Fibroblast of the aortic adventitia (primary cell): ENCODE measurements at regions not wholly inside any gene's neighbourhood (a gene's known extent, or its start where the extent isn't known, plus 50 kb on each side); places are given as distances from the start of the nearest gene placed in this dataset.

Experiments used
- DNase-seq: peaks from one replicate; pipeline ENCODE4 v3.0.0-alpha.2; 2010; ENCODE audit warnings: low read depth
- H3K4me3 ChIP-seq: 2 replicates; pipeline ENCODE4 v1.5.1; 2011; ENCODE audit warnings: low read depth, mild to moderate bottlenecking, control low read depth, low read length, moderate library complexity
- TF ChIP-seq, protein P1 (sequence below): IDR thresholded peaks from 2 replicates; pipeline ENCODE4 v1.5.1; 2011; ENCODE audit warnings: mild to moderate bottlenecking, low read length, control low read depth, inconsistent platforms; ENCODE audit not compliant: insufficient read depth

DNA sequence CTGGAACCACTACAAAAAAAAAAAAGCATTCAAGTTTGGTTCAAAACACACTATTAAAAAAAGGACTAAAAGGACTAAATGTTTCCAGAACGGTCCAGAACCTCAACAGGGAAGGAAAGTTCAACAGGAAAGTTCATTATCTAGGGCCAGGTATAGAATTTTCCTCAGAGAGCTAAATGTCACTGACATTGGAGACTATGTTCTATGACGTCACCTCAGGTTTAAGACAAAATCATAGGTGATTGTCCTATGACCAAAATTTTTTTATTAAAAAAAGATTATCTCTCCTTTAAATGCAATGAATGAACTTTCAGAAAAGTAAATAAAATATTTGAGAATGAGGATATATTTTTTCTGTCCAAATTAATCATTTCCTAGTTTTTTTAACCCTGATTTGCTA, 746.7 kb upstream of the USP15 start:
- no peak for DNase-seq
- no peak overlapping the region for H3K4me3 ChIP-seq

DNA sequence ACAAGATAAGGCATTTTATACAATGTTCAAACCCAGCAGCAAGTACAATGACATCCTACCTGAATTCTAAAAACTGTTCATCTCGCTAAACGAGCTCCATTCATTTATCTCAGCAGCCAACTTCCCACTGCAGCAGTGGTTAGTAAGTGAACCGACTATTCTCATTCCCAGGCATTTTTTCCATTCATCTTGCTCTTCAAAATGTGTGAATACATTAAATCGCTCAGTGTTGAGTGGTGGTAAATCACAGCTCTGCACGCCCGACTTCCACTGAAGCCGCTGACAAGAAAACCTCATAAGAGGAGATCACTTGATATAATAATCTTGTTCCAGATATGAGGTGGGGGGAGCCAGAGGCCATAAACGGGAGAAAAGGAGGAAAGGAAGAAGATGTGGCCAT, 746.2 kb upstream of the USP15 start:
- TF ChIP-seq, protein P1, sequence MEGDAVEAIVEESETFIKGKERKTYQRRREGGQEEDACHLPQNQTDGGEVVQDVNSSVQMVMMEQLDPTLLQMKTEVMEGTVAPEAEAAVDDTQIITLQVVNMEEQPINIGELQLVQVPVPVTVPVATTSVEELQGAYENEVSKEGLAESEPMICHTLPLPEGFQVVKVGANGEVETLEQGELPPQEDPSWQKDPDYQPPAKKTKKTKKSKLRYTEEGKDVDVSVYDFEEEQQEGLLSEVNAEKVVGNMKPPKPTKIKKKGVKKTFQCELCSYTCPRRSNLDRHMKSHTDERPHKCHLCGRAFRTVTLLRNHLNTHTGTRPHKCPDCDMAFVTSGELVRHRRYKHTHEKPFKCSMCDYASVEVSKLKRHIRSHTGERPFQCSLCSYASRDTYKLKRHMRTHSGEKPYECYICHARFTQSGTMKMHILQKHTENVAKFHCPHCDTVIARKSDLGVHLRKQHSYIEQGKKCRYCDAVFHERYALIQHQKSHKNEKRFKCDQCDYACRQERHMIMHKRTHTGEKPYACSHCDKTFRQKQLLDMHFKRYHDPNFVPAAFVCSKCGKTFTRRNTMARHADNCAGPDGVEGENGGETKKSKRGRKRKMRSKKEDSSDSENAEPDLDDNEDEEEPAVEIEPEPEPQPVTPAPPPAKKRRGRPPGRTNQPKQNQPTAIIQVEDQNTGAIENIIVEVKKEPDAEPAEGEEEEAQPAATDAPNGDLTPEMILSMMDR: no peak
- no peak for DNase-seq
- no peak overlapping the region for H3K4me3 ChIP-seq

More for the DNA sequence above, 746.7 kb upstream of the USP15 start:
- TF ChIP-seq, protein P1: no peak

DNA sequence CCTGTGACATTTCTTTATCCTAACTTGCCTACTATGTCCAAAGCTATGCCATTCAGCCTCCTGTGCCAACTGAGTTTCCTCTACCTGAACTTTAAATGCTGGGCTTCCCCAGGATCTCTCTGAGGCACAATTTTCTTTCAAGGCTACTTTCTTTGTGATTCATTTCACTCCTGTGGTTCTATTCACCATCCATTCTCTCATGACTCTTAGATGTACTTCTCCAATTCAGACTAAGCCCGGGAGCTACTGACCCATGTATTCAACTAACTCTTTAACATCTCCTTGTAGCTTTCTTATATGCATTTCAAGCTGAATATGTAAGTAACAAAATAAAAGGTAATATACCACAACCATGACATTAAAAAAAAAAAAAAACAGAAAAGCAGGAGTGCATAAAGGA, 738.9 kb upstream of the USP15 start:
- DNase-seq: no peak
- TF ChIP-seq, protein P1: no peak
- no peak overlapping the region for H3K4me3 ChIP-seq

- TF ChIP-seq, protein P1: no peak
- DNase-seq: no peak
- no peak overlapping the region for H3K4me3 ChIP-seq
These were observed 736.8 kb upstream of the USP15 start for GRCh38 chr12:61523276-61523992.

GRCh38 chr12:61524851-61525250, 735.4 kb upstream of the USP15 start:
- H3K4me3 ChIP-seq: no peak overlapping the region
- TF ChIP-seq, protein P1: no peak
- DNase-seq: no peak

DNA sequence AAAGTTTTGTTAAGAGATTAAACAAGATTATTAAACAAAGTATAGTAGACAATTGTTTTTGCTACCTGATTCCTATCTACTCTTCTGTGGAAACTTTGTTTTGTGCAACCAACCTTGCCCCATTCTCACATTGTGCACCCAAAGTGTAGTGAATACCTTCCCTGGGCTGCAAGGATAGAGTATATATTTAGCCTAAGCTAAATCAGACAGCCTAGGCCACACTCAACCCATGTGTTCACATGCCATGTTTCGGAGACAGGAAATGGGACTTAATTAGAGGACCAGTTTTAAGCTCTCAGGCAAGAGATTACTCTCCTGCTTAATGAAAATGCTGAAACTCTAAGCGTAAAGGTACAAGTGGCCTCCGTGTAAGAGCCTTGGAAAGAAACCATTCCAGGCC, 734.9 kb upstream of the USP15 start:
- DNase-seq: no peak
- TF ChIP-seq, protein P1: no peak
- no peak overlapping the region for H3K4me3 ChIP-seq

- TF ChIP-seq, protein P1: no peak
- DNase-seq: no peak
These were observed 729.7 kb upstream of the USP15 start for GRCh38 chr12:61530456-61530855.

More at GRCh38 chr12:61530456-61530855, 729.7 kb upstream of the USP15 start:
- no peak overlapping the region for H3K4me3 ChIP-seq
